GM12873 (cell line): ENCODE measurements at regions not wholly inside any gene's neighbourhood (a gene's known extent, or its start where the extent isn't known, plus 50 kb on each side); places are given as distances from the start of the nearest gene placed in this dataset.

Source experiments
- TF ChIP-seq, protein P1 (sequence below): IDR thresholded peaks from 2 replicates; pipeline ENCODE4 v1.5.1; 2012; ENCODE audit warnings: low read depth, mild to moderate bottlenecking, moderate library complexity, low read length, control low read depth; ENCODE audit not compliant: insufficient read depth; ENCODE audit errors: missing control alignments

GRCh38 chr10:130994191-130994590, 317.3 kb downstream of the TCERG1L start:
- TF ChIP-seq, protein P1, sequence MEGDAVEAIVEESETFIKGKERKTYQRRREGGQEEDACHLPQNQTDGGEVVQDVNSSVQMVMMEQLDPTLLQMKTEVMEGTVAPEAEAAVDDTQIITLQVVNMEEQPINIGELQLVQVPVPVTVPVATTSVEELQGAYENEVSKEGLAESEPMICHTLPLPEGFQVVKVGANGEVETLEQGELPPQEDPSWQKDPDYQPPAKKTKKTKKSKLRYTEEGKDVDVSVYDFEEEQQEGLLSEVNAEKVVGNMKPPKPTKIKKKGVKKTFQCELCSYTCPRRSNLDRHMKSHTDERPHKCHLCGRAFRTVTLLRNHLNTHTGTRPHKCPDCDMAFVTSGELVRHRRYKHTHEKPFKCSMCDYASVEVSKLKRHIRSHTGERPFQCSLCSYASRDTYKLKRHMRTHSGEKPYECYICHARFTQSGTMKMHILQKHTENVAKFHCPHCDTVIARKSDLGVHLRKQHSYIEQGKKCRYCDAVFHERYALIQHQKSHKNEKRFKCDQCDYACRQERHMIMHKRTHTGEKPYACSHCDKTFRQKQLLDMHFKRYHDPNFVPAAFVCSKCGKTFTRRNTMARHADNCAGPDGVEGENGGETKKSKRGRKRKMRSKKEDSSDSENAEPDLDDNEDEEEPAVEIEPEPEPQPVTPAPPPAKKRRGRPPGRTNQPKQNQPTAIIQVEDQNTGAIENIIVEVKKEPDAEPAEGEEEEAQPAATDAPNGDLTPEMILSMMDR, result no peak

DNA sequence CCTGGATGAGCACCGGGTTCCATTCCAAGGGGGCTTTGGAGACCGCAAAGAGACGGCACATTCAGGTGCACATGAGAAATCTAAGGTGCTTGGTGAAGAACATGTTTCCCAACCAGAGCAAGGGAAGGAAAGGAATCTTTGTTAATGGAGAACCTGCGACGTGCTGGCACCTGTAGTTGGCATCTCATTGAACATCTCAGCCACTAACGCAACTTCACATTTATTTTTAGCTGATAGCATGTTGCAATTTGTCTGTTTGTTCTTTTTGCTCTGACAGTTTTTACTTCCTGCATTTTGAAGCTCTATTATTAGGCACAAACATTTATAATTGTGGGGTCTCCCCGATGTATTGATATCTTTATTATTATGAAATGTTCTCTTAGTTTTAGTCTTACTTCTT, 316.7 kb downstream of the TCERG1L start:
- TF ChIP-seq, protein P1, result no peak

DNA sequence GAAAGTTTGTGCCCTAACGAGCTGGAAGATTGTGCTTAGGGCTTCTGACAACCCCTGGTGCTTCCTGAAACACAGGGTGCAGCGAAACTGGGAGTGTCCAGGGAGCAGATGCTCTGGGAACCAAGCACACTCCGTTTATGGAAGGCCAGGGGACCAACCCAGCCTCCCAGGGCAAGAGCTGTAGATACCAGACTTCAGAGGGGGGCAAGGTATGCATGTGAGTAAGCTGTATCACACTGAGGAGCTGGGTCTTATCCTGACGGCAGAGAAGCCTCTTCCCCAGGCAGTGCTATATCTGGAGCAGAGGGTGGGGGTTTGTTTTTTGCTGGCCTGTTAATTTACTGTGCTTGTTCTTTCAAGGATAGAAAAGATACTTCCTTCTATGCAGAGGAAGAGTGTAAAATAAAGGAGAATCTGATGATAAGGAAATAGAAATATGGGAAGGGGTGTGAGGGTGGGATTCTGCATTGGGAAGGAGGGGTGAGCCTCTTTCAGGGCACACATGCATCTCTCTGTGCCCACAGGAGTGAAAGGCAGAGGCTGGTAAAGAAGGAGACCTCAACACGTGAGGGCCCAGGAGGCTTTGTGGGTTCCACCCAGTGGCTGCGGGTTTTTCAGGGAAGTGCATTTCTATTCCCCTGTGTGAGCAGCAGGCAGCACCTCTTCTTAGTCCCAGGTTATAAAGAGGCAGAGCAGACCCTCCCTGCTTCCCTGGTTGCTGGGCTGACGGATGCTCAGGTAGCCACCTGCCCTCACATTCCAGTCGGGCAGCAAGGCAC, 314.1 kb downstream of the TCERG1L start:
- TF ChIP-seq, protein P1, result no peak

GRCh38 chr10:130998046-130998435, 313.5 kb downstream of the TCERG1L start:
- TF ChIP-seq, protein P1, result no peak

DNA sequence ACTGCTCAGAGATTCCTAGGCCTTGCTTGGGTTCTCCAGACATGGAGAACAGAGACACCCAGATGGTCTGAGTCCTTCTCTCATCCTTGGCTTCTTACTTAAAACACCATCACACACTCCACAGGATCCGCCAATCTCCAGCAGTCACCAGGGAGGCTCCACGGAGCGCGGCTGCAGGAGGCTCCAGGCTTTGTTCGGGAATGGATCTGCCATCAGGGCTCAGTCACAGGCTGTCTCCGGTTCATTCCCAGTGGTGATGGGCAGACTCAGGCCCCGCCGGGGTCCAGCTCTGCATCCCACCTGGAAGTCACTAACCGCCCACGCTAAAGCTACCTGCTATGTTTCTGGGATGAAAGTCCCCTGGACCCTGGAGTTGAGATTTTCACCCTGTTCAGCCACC, 312.9 kb downstream of the TCERG1L start:
- TF ChIP-seq, protein P1, result no peak

- TF ChIP-seq, protein P1, result no peak
Observed at GRCh38 chr10:130999376-131000202, 311.9 kb downstream of the TCERG1L start.

- TF ChIP-seq, protein P1, result no peak
Observed at GRCh38 chr10:131000244-131000643, 311.3 kb downstream of the TCERG1L start.
